A673 (cell line): ENCODE measurements at regions not wholly inside any gene's neighbourhood (a gene's known extent, or its start where the extent isn't known, plus 50 kb on each side); places are given as distances from the start of the nearest gene placed in this dataset.

Source experiments
- BruUV-seq: library from RNA; stranded (reverse); fragments of 400-500 nt; replicated peaks from 2 replicates; lab custom pipeline; 2021; lab: Mats Ljungman, UMichigan
- CTCF ChIA-PET: fragments of 300-600 bp; sonication (Branson Sonifier 250); formaldehyde crosslinking; loops from one replicate; lab custom pipeline; 2022; ENCODE audit warnings: antibody characterized with exemption; lab: Charles Lee
- POLR2A ChIA-PET: fragments of 300-600 bp; sonication (Branson Sonifier 250); formaldehyde crosslinking; loops from one replicate; lab custom pipeline; 2022; ENCODE audit warnings: antibody characterized with exemption; ENCODE audit not compliant: low non-redundant PET; lab: Charles Lee
- DNase-seq: peaks from one replicate; pipeline ENCODE4 v3.0.0-alpha.2; 2015; ENCODE audit warnings: low spot score
- H3K27ac ChIP-seq: fragments of 200-600 bp; sonication (generic); 2 replicates; pipeline ENCODE4 v1.5.1; 2016; ENCODE audit warnings: mixed run types, low read depth, mild to moderate bottlenecking, mixed read lengths, antibody characterized with exemption, low read length; ENCODE audit not compliant: poor library complexity, severe bottlenecking
- H3K27me3 ChIP-seq: fragments of 200-600 bp; sonication (generic); replicated peaks from 2 replicates; pipeline ENCODE4 v1.6.1; 2017; ENCODE audit warnings: mixed run types, low read depth, mild to moderate bottlenecking, mixed read lengths, antibody characterized with exemption, low read length; ENCODE audit not compliant: insufficient read depth, poor library complexity
- H3K36me3 ChIP-seq: fragments of 200-600 bp; sonication (generic); 2 replicates; pipeline ENCODE4 v1.6.1; 2016; ENCODE audit warnings: mixed run types, mild to moderate bottlenecking, mixed read lengths, antibody characterized with exemption, low read length; ENCODE audit not compliant: insufficient read depth, poor library complexity, severe bottlenecking
- H3K4me1 ChIP-seq: fragments of 200-600 bp; sonication (generic); 2 replicates; pipeline ENCODE4 v1.6.1; 2017; ENCODE audit warnings: mixed run types, mild to moderate bottlenecking, mixed read lengths, antibody characterized with exemption, low read length; ENCODE audit not compliant: insufficient read depth, poor library complexity, severe bottlenecking
- H3K4me3 ChIP-seq: fragments of 200-600 bp; sonication (generic); 2 replicates; pipeline ENCODE4 v1.5.1; 2016; ENCODE audit warnings: low read depth, mixed run types, mild to moderate bottlenecking, mixed read lengths, low read length; ENCODE audit not compliant: poor library complexity, severe bottlenecking
- H3K9me3 ChIP-seq: fragments of 200-600 bp; sonication (generic); 2 replicates; pipeline ENCODE4 v1.6.1; 2016; ENCODE audit warnings: mixed run types, low read depth, mild to moderate bottlenecking, mixed read lengths, antibody characterized with exemption, low read length; ENCODE audit not compliant: poor library complexity, severe bottlenecking
- EZH2 ChIP-seq: fragments of 200-600 bp; sonication (generic); IDR thresholded peaks from 2 replicates; pipeline ENCODE4 v1.6.1; 2017; ENCODE audit warnings: borderline replicate concordance, low read depth, mild to moderate bottlenecking, mixed read lengths, antibody characterized with exemption, low read length; ENCODE audit not compliant: poor library complexity, severe bottlenecking
- intact Hi-C: fragments of 100-400 bp; cut with micrococcal nuclease; formaldehyde crosslinking; loops from one replicate; pipeline ENCODE4 v1.10.0; 2022; ENCODE audit not compliant: unreplicated experiment
- TF ChIP-seq, protein P1 (sequence below): fragments of 300-800, 200-600 bp; sonication (generic); conservative IDR thresholded peaks from 2 replicates; pipeline ENCODE4 v1.5.1; 2017; ENCODE audit warnings: low read depth, mild to moderate bottlenecking, antibody characterized with exemption, low read length, moderate library complexity, mixed read lengths

DNA sequence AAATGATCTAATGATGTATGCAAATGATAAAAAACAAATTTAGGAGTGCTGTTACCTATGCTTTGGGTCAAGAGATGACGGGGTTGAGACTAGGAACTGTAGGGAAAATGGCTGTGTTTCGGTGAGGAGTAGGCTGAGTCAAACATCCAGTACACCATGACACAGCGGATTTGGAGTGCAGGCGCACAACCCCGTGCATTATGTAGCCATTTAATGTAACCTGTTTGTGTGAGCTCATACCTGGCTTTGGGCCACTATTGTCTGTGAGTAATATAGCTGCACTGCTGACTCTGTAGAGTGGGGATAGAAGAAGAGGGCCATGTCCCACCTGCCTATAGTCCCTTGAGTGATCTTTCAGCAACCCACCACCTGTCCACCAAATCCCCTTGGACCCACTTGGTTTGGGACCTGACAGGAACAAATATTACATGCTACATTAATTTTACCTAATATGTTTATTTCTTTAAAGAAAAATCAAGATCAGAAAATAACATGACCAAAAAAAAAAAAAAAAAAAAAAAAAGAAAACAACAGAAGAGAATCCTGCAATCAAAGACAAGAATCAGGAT, 95.5 kb upstream of the KLHL1 start:
- intact Hi-C loops, result no loop called here

DNA sequence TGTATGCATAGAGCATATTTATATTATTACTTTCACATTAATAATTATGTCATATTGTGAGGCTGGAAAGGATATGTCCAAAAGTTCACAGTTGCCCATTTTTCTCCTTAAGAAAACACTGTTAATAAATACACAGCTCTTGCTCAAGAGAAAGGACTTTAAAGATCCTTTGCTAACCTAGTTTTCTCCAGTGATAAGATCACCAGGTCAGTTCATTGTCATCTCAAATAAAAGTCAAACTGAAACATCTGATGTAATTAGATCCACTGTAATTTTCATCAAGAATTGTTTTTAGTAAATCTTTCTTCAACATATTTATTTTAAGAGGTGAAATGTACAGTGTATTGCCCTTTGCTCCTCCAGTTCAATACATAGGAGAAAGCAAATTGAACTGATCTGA, 82.8 kb upstream of the KLHL1 start:
- Histone ChIP-seq H3K9me3 (no peaks in the 10 kb centered on the region), H3K27me3 (no peaks in the 10 kb centered on the region), H3K27ac (no peak overlapping the region), H3K4me1 (no peaks in the 10 kb centered on the region), H3K36me3 (no peaks in the 10 kb centered on the region), H3K4me3 (no peak overlapping the region)
- BruUV-seq, result no TSS peak
- ChIA-PET CTCF (no interaction called here), POLR2A (no interaction called here)
- no peak for DNase-seq
- TF ChIP-seq, protein P1, sequence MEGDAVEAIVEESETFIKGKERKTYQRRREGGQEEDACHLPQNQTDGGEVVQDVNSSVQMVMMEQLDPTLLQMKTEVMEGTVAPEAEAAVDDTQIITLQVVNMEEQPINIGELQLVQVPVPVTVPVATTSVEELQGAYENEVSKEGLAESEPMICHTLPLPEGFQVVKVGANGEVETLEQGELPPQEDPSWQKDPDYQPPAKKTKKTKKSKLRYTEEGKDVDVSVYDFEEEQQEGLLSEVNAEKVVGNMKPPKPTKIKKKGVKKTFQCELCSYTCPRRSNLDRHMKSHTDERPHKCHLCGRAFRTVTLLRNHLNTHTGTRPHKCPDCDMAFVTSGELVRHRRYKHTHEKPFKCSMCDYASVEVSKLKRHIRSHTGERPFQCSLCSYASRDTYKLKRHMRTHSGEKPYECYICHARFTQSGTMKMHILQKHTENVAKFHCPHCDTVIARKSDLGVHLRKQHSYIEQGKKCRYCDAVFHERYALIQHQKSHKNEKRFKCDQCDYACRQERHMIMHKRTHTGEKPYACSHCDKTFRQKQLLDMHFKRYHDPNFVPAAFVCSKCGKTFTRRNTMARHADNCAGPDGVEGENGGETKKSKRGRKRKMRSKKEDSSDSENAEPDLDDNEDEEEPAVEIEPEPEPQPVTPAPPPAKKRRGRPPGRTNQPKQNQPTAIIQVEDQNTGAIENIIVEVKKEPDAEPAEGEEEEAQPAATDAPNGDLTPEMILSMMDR, result no peak
- no peak for TF ChIP-seq EZH2
- intact Hi-C loops, result no loop called here

More for the DNA sequence above, 95.5 kb upstream of the KLHL1 start:
- Histone ChIP-seq H3K4me3 (no peak overlapping the region), H3K9me3 (no peaks in the 10 kb centered on the region), H3K27ac (no peak overlapping the region), H3K36me3 (no peaks in the 10 kb centered on the region), H3K27me3 (no peaks in the 10 kb centered on the region), H3K4me1 (no peaks in the 10 kb centered on the region)
- DNase-seq, result no peak
- POLR2A ChIA-PET, result no interaction called here
- CTCF ChIA-PET, result no interaction called here
- no TSS peak for BruUV-seq
- TF ChIP-seq, protein P1, result no peak
- TF ChIP-seq EZH2, result no peak

DNA sequence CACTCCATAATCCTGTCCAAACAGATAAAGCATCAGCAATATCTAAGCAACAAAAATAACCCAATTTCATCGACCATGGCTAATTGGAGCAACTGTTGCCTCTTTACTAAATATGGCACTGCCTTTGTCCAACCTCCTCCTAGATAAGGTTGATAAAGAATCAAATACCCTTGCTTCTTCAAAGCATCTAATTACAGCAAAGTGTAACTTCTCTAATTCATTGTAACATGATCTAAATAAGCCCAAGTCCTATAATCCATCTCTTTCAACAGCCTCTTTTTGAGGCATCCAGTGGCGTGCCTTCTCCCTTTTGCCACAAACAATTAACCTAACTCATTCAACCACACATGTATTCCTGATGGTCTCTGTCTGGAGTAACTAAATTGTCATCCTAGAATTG, 81.7 kb upstream of the KLHL1 start:
- BruUV-seq, result no TSS peak
- intact Hi-C loops, result no loop called here
- Histone ChIP-seq H3K9me3 (no peaks in the 10 kb centered on the region), H3K4me3 (no peak overlapping the region), H3K36me3 (no peaks in the 10 kb centered on the region), H3K4me1 (no peaks in the 10 kb centered on the region), H3K27ac (no peak overlapping the region), H3K27me3 (no peaks in the 10 kb centered on the region)
- ChIA-PET POLR2A (no interaction called here), CTCF (no interaction called here)
- DNase-seq, result no peak
- TF ChIP-seq EZH2, result no peak
- TF ChIP-seq, protein P1, result no peak
